BJ (cell line): ENCODE measurements at regions not wholly inside any gene's neighbourhood (a gene's known extent, or its start where the extent isn't known, plus 50 kb on each side); places are given as distances from the start of the nearest gene placed in this dataset. TPM values are rescaled to one million over a fixed set of nuclear protein-coding genes. Genes with fewer than 3 reads are reported as not detected.
"Not testable (repeated sequence)": the region's sequence is repeated elsewhere in the genome, so short reads cannot be mapped to it uniquely, and the experiment has no call there.

Source experiments
- CTCF ChIA-PET: fragments of 350-600 bp; formaldehyde crosslinking; extraction: SDS; loops from one replicate; lab custom pipeline; 2021; ENCODE audit warnings: antibody characterized with exemption, inconsistent platforms; lab: Yijun Ruan, JAX
- POLR2A ChIA-PET: fragments of 300-600 bp; sonication (Branson Sonifier 250); formaldehyde crosslinking; extraction: SDS; loops from one replicate; lab custom pipeline; 2021; ENCODE audit warnings: antibody characterized with exemption; lab: Charles Lee
- DNase-seq: peaks from one replicate; pipeline ENCODE4 v3.0.0-alpha.2; 2011; ENCODE audit warnings: low read depth
- H3K27me3 ChIP-seq: 2 replicates; pipeline ENCODE4 v1.6.0; 2011; ENCODE audit warnings: low read length; ENCODE audit not compliant: control insufficient read depth, insufficient read depth
- H3K36me3 ChIP-seq: 2 replicates; pipeline ENCODE4 v1.5.1; 2011; ENCODE audit warnings: low read length; ENCODE audit not compliant: control insufficient read depth, insufficient read depth
- H3K4me3 ChIP-seq: 2 replicates; pipeline ENCODE4 v1.5.1; 2011; ENCODE audit warnings: low read depth, mild to moderate bottlenecking, control low read depth, low read length
- small RNA-seq: library from RNA; depleted of rRNA; stranded (forward); fragments of <200 nt; gene quantifications from one replicate; pipeline ENCODE3, GENCODE V24; 2012; ENCODE audit warnings: low replicate concordance, low read depth; ENCODE audit not compliant: insufficient read length
- TF ChIP-seq, protein P1 (sequence below): IDR thresholded peaks from 2 replicates; pipeline ENCODE4 v1.5.1; 2011; ENCODE audit warnings: low read depth, mild to moderate bottlenecking, control low read depth, inconsistent platforms, low read length, moderate library complexity; ENCODE audit not compliant: insufficient read depth

DNA sequence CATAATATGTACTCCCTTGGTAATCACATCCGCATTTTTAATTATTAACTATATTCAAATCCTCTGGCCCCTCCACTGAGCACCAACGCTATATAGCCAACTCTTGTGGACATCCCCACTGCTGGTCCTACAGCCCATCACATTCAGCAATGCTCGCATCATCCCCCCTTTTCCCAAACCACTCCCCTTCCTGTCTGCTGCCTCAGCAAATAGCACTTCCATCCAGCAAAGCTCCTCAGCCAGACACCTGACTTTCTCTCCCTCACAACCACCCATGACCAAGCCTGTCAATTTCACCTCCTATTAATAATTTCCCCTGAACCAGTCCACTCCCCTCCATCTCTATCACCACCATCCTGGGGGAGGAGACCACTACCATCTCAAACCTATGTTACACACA is 65.5 kb upstream of the KIF2A start:
- H3K36me3 ChIP-seq, POLR2A ChIA-PET, DNase-seq, H3K4me3 ChIP-seq, H3K27me3 ChIP-seq, CTCF ChIA-PET: not testable (repeated sequence)

DNA sequence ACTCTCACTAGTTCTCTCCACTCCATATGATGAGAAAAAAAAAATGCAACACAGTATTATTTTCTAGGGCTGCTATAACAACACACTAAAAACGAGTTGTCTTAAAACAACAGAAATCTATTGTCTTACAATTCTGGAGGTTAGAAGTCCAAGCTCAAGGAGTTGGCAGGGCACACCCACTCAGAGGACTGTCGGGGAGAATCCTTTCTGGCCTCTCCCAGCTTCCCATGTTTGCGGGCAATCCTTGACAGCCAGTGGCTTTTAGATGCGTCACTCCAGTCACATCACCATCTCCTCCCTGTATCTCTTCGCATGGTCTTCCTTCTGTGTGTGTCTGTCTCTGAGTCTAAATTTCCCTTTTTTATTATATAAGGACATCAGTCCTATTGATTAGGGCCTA is 64.0 kb upstream of the KIF2A start:
- CTCF ChIA-PET = interaction anchor here (0.6 kb wide), 1 partner anchor 134 kb away, joined by 4 read pairs; no protein-coding TSS in a partner anchor
- POLR2A ChIA-PET, H3K4me3 ChIP-seq, H3K27me3 ChIP-seq, DNase-seq, H3K36me3 ChIP-seq: not testable (repeated sequence)

DNA sequence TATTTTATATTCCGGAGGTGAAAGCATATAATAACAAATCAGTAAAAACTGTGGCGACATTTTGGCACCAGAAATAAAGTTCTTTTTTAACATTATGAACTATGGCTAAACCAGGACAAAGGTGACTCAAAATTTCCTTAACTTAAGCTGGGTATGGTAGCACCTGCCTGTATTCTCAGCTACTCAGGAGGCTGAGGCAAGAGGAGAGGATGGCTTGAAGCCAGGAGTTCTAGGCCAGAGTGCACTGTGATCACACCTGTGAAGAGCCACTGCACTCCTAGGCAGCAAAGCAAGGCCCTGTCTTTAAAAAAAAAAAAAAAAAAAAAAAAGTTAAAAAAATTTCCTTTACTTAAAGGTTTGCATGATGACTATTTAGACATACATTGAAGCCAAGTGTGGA is 63.0 kb upstream of the KIF2A start:
- DNase-seq, H3K4me3 ChIP-seq, H3K27me3 ChIP-seq, POLR2A ChIA-PET, H3K36me3 ChIP-seq, CTCF ChIA-PET: not testable (repeated sequence)

DNA sequence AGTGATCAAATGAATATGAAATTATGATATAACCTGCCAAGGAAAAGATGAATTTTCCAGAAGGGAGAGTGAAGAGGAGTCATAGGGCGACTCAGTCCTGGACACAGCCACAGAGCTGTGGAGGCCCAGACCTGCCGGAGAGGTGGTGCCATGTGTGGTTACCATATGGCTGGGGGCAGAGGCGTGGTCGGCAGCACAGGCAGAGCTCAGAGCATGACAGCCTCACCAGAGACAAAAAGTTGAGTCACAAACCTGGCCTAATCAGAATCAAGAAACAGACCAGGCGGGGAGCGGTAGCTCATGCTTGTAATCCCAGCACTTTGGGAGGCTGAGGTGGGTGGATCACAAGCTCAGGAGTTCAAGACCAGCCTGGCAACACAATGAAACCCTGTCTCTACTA is 57.8 kb upstream of the KIF2A start:
- CTCF ChIA-PET, H3K36me3 ChIP-seq, H3K27me3 ChIP-seq, POLR2A ChIA-PET, H3K4me3 ChIP-seq, DNase-seq: not testable (repeated sequence)

DNA sequence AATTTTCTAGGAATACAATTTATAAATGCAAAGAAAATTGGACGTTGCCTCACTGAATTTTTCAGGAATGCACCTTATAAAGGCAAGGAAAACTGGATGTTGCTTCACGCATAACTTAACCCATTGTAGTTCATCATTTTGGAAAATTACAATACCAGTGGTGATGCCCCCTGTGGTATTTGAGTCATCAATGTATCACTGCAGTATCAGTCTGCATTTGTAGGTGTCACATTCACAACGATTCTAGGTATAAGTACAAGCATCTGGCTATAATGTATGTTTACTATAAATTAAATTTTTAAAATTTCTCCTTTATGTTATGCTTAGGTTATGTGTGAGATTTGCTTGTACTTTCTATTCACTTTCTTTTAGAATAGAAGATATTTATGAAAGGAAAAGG is 55.9 kb upstream of the KIF2A start:
- DNase-seq, H3K27me3 ChIP-seq, CTCF ChIA-PET, H3K4me3 ChIP-seq, POLR2A ChIA-PET, H3K36me3 ChIP-seq: not testable (repeated sequence)

DNA sequence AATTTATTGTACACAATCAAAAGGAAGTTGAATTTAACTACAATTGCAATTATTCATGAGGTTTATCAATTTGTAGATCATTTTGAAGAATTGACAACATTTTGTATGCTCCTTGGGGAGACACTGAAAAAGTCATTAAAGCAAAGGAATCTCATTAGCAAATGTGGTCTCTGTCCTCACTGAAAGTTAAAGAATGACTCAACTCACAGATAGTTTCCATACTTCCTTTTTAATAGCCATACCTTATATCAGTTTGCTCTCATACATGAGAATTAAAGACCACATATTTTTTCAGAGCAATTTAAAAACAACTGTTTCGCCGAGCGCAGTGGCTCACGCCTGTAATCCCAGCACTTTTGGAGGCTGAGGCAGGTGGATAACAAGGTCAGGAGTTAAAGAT is 55.1 kb upstream of the KIF2A start:
- H3K4me3 ChIP-seq, CTCF ChIA-PET, H3K27me3 ChIP-seq, H3K36me3 ChIP-seq, DNase-seq, POLR2A ChIA-PET: not testable (repeated sequence)

DNA sequence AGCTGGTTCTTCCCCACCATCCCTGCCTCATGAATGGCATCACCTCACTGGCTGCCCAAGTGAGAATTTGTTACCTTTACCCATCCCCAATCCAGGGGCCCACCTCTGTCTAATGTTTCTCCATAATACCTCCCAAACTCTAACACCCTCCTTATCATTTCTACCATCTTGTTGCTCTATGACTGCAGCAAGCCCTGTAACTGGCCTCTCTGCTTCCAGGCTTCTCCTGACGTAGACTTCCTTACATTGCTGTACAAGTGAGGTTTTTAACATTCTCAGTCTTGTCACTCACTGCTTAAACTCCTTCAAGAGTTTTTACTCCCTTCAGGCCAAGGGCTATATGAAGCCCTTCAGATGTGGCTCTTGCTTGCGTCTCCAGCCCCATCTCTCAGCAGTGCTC is 53.5 kb upstream of the KIF2A start:
- CTCF ChIA-PET, H3K4me3 ChIP-seq, POLR2A ChIA-PET, H3K36me3 ChIP-seq, DNase-seq, H3K27me3 ChIP-seq: not testable (repeated sequence)

DNA sequence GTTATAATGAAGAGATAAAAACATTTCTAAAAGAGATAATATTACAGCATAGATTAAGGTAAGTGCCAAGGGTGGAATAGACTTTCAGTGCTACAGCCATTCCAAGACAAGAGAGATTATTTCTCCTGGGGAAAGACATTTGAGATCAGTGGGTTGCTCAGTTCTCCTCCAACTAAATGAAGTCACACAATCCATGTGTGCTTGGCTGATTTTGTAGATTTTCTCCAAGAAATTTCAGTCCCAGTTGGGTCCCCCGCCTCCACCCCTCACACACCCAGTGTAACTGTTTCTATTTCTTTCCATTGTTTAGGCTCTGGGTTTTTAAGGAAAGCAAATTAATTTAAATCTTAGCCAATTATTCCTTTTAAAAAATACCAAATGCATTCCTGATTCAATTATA is 50.5 kb upstream of the KIF2A start:
- H3K27me3 ChIP-seq, CTCF ChIA-PET, POLR2A ChIA-PET, H3K4me3 ChIP-seq, DNase-seq, H3K36me3 ChIP-seq: not testable (repeated sequence)

DNA sequence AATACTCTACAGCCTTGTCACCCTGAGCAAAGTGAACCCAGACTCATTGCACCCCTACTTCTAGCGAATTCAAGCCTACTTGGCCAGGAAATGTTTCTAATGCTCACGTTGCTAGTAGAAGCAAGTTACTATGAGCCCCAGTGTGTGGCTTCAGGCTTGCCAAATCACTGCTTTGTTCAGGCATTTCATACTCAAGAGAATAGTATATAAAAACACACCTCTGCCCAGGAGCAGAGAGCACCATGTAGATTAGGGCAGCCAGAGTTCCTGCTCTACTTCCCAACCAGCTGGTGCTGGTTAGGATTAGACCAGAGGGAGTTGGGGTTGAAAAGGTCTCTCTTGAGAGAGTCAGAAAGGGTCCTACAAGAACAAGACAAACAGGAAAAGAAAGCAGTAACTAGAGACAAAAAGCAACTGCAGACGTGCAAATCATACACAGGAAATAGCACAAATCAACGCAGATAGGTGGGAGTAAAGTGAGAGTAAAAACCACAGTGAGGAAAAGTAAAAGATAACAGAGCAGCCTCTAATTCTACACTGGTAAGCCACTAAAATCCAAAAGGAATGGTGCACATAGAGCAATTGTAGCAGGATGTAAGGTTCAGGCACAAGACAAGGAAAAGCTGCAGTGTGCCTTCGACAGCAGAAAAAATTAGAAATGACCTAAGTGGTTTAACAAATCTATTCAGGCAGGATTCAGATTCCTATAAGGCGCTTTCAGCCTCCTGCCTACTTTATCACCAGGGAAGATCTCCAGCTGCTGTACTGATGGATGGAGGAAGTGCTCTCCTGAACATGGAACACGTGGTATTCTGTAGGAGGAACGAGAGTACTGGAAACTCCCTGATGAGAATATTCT is 49.6 kb upstream of the KIF2A start:
- Histone ChIP-seq H3K4me3 (no peak overlapping the region), H3K36me3 (no peaks in the 10 kb centered on the region), H3K27me3 (peaks cover 2% of the 10 kb centered on the region)
- ChIA-PET POLR2A (no interaction called here), CTCF (no interaction called here)
- DNase-seq = no peak
- TF ChIP-seq, protein P1, sequence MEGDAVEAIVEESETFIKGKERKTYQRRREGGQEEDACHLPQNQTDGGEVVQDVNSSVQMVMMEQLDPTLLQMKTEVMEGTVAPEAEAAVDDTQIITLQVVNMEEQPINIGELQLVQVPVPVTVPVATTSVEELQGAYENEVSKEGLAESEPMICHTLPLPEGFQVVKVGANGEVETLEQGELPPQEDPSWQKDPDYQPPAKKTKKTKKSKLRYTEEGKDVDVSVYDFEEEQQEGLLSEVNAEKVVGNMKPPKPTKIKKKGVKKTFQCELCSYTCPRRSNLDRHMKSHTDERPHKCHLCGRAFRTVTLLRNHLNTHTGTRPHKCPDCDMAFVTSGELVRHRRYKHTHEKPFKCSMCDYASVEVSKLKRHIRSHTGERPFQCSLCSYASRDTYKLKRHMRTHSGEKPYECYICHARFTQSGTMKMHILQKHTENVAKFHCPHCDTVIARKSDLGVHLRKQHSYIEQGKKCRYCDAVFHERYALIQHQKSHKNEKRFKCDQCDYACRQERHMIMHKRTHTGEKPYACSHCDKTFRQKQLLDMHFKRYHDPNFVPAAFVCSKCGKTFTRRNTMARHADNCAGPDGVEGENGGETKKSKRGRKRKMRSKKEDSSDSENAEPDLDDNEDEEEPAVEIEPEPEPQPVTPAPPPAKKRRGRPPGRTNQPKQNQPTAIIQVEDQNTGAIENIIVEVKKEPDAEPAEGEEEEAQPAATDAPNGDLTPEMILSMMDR = no peak

Small RNA genes lying in the stretch of these regions (small RNA-seq; reads per million reads assigned to genes)
- not detected for gene RN7SKP157
- not detected for gene RNU6-913P
